Endothelial cell of hepatic sinusoid (primary cell): ENCODE measurements at regions not wholly inside any gene's neighbourhood (a gene's known extent, or its start where the extent isn't known, plus 50 kb on each side); places are given as distances from the start of the nearest gene placed in this dataset.
"Not testable (repeated sequence)": the region's sequence is repeated elsewhere in the genome, so short reads cannot be mapped to it uniquely, and the experiment has no call there.

Experiments used
- in situ Hi-C: cut with HindIII; loops from 2 replicates; pipeline ENCODE4 v1.10.0; 2017; ENCODE audit warnings: low sequenced_read_pairs

DNA sequence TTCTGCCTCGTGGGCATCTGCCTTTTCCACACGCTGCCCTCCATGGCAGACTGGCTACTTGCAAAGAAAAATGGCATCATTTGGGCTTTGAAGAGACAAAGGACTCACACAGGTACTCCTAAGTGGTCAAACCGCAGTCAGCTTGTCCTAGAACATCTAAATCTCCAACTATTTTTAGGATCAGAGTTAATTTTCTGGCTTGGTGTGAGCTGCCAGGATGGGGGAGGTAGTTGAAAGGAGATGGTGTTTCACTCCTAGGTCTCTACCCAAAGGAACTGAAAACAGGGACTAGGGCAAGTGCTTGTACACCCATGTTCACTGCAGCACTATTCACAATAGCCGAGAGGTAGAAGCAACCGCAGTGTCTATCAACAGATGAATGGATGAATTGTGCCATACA lies 107.9 kb upstream of the ATL2 start:
- in situ Hi-C loops = no loop called here

DNA sequence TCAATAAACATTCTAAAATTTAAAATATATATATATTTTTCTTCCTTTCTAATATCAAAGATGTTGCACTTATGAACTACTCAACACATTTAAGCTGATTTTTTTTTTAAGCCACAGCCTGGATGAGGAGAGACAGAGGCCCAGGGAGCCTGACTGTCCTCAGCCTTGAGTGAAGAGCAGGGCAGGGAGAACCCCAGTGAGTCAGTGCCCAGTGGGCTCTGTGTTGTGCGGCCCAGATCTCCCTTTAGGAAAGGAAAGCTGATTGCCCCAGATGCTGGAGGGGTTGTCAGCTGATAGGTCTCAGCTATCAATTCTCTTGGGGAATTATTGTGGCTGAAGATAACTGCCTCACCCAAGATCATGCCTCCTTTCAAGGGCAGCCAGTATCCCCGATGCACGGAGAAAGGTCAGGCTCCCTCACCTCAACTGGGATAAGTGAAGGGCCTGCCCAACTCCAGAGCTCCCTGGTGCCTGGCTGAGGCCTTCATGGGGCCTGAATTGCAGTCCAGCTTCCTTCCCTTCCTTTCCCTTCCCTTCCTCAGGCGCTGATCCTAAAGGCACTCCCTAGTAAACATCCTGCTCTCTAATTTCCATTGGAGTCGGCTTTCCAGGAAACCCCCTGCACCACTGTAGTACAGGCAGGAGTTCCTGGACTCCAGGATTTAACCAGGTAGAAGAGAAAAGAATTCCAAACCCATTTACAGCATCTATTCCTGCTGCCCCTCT lies 106.9 kb upstream of the ATL2 start:
- in situ Hi-C loops = no loop called here

DNA sequence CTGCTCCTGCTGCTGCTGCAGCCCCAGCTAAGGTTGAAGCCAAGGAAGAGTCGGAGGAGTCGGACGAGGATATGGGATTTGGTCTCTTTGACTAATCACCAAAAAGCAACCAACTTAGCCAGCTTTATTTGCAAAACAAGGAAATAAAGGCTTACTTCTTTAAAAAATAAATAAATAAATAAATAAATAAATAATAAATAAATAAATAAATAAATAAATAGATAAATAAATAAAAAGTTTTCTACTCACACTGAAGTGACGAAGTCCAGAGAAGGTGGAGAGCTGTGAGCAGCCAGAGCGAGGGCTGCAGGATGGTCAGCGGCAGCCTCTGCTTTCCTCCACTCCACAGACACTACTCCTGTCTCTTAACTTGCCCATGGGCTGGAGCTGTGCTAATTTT lies 105.6 kb upstream of the ATL2 start:
- in situ Hi-C loops = not testable (repeated sequence)

DNA sequence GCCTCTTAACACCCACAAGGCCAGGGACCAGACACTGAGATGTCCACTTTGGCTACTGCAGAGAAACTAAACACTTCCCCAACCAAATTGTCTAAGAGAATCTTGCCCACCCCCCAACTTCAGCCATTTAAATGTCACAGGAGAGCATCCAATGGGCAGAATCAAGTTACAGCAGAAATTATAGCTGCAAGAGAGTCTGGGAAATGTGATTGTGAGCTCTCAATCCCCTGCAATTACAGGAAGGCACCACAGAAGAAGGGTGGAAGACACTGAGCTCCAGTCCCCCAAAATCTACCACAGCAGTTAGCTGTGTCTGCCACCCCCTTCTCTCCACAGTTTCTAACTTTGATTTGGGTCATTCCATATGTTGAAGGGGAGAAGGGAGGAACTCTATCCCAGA lies 103.5 kb upstream of the ATL2 start:
- in situ Hi-C loops = no loop called here

- in situ Hi-C loops = no loop called here
These were observed 99.9 kb upstream of the ATL2 start for GRCh38 chr2:38477006-38477405.

DNA sequence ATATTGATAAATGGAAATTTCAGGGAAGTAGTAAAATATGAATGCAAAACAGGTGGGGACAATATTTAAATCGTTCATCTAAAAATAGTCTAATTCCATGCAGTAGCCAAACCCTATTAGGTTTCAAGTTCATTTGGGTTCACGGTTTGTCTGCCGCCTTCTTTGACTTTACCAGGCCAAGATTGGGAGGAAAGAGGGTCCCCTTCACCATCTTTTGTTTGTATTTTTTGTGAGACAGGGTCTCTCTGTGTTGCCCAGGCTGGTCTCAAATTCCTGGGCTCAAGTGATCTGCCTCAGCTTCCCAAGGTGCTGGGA lies 98.5 kb upstream of the ATL2 start:
- in situ Hi-C loops = no loop called here

GRCh38 chr2:38474715-38475566 lies 97.9 kb upstream of the ATL2 start:
- in situ Hi-C loops = loop anchor here (5.0 kb wide), 1 partner anchor 32 kb away; no protein-coding TSS in a partner anchor

GRCh38 chr2:38474021-38474456 lies 97.0 kb upstream of the ATL2 start:
- in situ Hi-C loops = loop anchor here (5.0 kb wide), 1 partner anchor 33 kb away; no protein-coding TSS in a partner anchor

GRCh38 chr2:38473333-38474005 lies 96.4 kb upstream of the ATL2 start:
- in situ Hi-C loops = loop anchor here (5.0 kb wide), 1 partner anchor 34 kb away; no protein-coding TSS in a partner anchor

DNA sequence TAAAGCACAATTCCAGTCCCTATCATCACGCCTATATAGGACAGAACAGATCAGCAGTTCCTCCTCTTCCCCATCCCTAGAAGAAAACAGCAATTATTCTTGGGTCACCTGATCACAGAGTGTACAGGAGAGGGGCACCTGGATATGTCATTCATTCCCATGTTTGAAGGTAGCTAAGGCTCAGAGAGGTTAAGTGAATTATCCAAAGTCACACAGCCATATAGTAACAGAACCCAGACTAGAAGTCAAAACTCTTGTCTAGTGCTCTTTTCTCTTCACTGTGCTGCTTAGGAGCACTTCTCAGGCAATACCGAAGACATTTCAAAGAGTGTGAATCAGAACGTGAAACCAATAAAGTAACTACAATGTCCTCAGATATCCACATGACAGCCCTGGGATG lies 93.0 kb upstream of the ATL2 start:
- in situ Hi-C loops = loop anchor here (5.0 kb wide), 1 partner anchor 37 kb away; no protein-coding TSS in a partner anchor

GRCh38 chr2:38467768-38468455 lies 90.8 kb upstream of the ATL2 start:
- in situ Hi-C loops = no loop called here

DNA sequence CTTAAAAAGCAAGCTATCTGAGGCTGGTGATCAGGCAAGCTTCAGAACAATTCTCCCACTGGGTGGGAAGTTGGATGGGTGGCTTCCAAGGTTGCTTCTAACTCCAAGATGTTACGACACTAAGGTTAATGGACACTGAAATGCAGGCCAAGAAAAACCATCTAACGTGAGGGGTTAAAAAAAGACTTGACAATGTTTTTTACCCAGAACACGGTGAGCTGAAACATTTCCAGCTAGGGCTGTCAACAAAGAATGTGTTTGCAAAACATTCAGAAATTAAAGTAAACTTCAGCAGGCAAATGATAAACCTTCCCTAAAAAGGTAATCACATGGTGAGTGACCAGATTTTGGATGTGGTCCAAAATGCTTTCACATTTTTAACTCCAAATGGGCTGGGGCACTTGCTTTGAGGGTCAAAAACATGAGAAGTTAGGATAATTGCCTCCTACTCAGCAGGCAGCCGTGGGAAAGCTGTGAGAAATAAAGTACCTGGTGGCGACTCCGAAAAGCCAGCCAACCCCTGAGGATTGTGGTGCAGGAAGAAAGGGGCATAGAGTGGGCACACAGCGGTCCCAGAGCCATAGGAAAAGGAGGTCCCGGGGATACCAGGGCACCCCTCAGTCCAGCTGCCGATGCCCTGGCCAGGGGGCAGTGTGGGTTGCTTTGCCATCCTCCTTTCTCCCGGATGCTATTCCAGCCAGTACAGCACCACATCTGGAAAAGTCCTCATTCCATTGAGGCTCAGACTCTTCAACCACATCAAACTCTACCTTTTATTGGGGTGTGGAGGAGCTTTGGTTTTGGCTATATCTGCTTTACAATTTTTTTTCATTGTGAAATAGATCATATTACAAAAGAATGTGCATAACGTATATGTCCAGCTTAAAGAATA lies 90.0 kb upstream of the ATL2 start:
- in situ Hi-C loops = no loop called here

DNA sequence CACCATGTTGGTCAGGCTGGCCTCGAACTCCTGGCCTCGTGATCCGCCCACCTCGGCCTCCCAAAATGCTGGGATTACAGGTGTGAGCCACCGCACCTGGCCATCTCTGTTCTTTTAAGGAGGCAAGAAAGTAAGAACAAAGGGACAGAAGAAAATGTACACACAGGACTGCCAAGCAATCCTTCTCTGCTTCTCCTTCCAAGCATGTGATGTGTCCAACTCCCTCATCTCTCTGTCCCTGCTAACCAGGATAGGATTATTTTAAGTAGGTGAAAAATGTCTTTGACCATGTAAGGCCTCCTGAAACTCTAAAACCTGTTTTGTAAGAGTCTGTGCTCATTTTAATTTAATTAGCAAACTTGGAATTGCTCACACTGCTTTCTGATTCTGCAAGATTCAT lies 89.3 kb upstream of the ATL2 start:
- in situ Hi-C loops = no loop called here

GRCh38 chr2:38465789-38466127 lies 88.7 kb upstream of the ATL2 start:
- in situ Hi-C loops = no loop called here

GRCh38 chr2:38464971-38465788 lies 88.1 kb upstream of the ATL2 start:
- in situ Hi-C loops = no loop called here

DNA sequence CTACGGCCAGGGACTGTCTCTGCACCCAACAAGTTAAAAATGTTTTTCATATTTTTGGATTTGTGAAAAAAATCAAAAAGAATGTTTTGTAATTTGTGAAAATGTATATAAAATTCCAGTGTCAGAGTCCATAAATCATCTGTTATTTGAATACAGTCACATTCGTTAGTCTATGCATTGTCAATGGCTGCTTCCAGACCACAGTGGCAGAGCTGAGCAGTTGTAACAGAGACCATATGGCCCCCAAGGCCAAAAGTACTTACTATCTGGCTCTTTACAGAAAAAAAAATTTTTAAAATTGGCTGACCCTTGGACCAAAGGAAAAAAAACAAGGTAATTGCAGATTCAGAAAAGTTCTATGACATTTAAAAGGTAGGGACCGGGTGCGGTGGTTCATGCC lies 86.7 kb upstream of the ATL2 start:
- in situ Hi-C loops = no loop called here

DNA sequence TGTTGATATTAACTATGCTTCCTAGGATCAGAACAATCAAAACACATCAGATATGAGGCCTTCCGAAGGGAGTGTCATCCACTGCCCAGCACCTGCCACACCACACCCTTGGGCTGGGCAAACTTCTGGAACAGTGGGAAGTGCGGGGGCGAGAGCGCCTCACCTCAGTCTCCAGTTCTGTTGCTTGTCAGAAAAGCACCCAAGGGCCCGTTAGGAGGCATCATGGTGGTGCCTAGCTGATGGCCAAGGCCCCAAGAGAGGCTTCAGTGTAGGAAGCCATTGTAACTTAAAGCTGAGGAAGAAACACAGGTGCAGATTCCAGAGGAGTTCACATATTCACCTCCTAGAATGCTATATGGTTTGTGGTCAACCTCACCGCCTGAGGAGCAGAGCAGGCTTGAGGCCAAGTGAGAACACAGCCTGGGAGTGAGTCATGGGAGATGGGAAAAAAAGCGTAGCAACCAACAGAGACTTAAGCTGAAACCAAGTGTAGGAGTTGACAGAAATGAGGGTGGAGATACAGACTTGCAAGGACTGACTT lies 85.1 kb upstream of the ATL2 start:
- in situ Hi-C loops = no loop called here

GRCh38 chr2:38461470-38461869 lies 84.4 kb upstream of the ATL2 start:
- in situ Hi-C loops = no loop called here

GRCh38 chr2:38460313-38460712 lies 83.2 kb upstream of the ATL2 start:
- in situ Hi-C loops = no loop called here
